HCT116 (cell line): ENCODE measurements at regions not wholly inside any gene's neighbourhood (a gene's known extent, or its start where the extent isn't known, plus 50 kb on each side); places are given as distances from the start of the nearest gene placed in this dataset.

ENCODE experiments used
- EGR1 ChIP-seq: IDR thresholded peaks from 2 replicates; pipeline ENCODE4 v1.6.1; 2012; ENCODE audit warnings: low read depth
- ELF1 ChIP-seq: IDR thresholded peaks from 2 replicates; pipeline ENCODE4 v1.6.1; 2012; ENCODE audit warnings: low read depth, borderline replicate concordance
- EZH2 ChIP-seq: fragments of 200-600 bp; sonication (generic); IDR thresholded peaks from 2 replicates; pipeline ENCODE4 v1.6.1; 2017; ENCODE audit warnings: antibody characterized with exemption, mixed run types
- FOSL1 ChIP-seq: IDR thresholded peaks from 2 replicates; pipeline ENCODE4 v1.6.1; 2012; ENCODE audit warnings: low read depth
- JUND ChIP-seq: IDR thresholded peaks from 2 replicates; pipeline ENCODE4 v1.6.1; 2012
- POLR2A ChIP-seq: IDR thresholded peaks from 2 replicates; pipeline ENCODE4 v1.7.0; 2011; ENCODE audit warnings: borderline replicate concordance; ENCODE audit not compliant: insufficient read depth, insufficient read length; ENCODE audit errors: extremely low read depth
- POLR2AphosphoS5 ChIP-seq: IDR thresholded peaks from 2 replicates; pipeline ENCODE4 v1.6.1; 2011; ENCODE audit warnings: mild to moderate bottlenecking, low read depth, low read length, moderate library complexity
- SIN3A ChIP-seq: IDR thresholded peaks from 2 replicates; pipeline ENCODE4 v1.6.1; 2012; ENCODE audit warnings: low read depth
- SP1 ChIP-seq: IDR thresholded peaks from 2 replicates; pipeline ENCODE4 v1.6.1; 2012; ENCODE audit warnings: low read depth
- SRF ChIP-seq: IDR thresholded peaks from 2 replicates; pipeline ENCODE4 v1.6.1; 2012; ENCODE audit warnings: low read depth
- TF ChIP-seq, protein P1 (sequence below): IDR thresholded peaks from 2 replicates; pipeline ENCODE4 v1.6.1; 2012
- TF ChIP-seq, protein P2 (sequence below), 3 experiments: fragments of 200-600 bp in 1 of 3; sonication (generic) in 1 of 3; IDR thresholded peaks in 2 of 3; conservative IDR thresholded peaks in 1 of 3; 2 replicates each; pipeline ENCODE4 v1.5.1; 2012 to 2017; ENCODE audit warnings: low read depth in 2 of 3, low read length in 2 of 3, antibody characterized with exemption in 1 of 3, borderline replicate concordance in 1 of 3, control low read depth in 1 of 3, mild to moderate bottlenecking in 1 of 3, mixed read lengths in 1 of 3, mixed run types in 1 of 3, moderate library complexity in 1 of 3; ENCODE audit not compliant: insufficient read depth in 1 of 3
- TF ChIP-seq, protein P3 (sequence below): IDR thresholded peaks from 2 replicates; pipeline ENCODE4 v1.6.1; 2012; ENCODE audit warnings: low read depth

DNA sequence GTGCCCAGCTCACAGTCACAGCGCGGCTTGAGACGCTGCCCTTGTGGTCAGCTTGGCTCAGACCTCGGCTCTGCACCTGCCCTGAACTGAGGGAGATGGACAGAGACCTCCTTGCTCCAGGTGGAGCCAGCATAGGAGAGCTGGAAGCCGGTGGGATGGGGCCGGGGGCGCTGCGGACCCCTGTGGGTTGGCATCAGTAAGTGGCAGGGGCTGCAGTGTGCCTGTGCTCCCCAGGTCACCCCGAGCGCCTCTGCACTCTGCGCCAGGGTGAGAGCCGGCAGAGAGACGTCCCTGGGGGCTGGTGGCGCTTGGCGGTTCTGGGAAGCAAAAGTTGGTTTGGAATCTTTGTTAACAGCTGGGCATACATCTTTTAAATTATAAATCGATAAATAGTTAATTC lies 105.6 kb upstream of the TTC34 start:
- TF ChIP-seq, protein P1, sequence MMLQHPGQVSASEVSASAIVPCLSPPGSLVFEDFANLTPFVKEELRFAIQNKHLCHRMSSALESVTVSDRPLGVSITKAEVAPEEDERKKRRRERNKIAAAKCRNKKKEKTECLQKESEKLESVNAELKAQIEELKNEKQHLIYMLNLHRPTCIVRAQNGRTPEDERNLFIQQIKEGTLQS: no peak
- TF ChIP-seq, protein P2, sequence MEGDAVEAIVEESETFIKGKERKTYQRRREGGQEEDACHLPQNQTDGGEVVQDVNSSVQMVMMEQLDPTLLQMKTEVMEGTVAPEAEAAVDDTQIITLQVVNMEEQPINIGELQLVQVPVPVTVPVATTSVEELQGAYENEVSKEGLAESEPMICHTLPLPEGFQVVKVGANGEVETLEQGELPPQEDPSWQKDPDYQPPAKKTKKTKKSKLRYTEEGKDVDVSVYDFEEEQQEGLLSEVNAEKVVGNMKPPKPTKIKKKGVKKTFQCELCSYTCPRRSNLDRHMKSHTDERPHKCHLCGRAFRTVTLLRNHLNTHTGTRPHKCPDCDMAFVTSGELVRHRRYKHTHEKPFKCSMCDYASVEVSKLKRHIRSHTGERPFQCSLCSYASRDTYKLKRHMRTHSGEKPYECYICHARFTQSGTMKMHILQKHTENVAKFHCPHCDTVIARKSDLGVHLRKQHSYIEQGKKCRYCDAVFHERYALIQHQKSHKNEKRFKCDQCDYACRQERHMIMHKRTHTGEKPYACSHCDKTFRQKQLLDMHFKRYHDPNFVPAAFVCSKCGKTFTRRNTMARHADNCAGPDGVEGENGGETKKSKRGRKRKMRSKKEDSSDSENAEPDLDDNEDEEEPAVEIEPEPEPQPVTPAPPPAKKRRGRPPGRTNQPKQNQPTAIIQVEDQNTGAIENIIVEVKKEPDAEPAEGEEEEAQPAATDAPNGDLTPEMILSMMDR (IDR thresholded peaks at IDR 0.05 in 2 of 3, conservative IDR thresholded peaks at IDR 0.05 in 1 of 3; ENCODE audit: borderline replicate concordance in 1 of 3, insufficient read depth in 1 of 3, low read depth in 2 of 3, low read length in 2 of 3): no peak
- TF ChIP-seq POLR2AphosphoS5: no peak
- TF ChIP-seq POLR2A: no peak
- TF ChIP-seq EZH2: no peak
- no peak for TF ChIP-seq EGR1
- TF ChIP-seq ELF1: no peak
- TF ChIP-seq, protein P3, sequence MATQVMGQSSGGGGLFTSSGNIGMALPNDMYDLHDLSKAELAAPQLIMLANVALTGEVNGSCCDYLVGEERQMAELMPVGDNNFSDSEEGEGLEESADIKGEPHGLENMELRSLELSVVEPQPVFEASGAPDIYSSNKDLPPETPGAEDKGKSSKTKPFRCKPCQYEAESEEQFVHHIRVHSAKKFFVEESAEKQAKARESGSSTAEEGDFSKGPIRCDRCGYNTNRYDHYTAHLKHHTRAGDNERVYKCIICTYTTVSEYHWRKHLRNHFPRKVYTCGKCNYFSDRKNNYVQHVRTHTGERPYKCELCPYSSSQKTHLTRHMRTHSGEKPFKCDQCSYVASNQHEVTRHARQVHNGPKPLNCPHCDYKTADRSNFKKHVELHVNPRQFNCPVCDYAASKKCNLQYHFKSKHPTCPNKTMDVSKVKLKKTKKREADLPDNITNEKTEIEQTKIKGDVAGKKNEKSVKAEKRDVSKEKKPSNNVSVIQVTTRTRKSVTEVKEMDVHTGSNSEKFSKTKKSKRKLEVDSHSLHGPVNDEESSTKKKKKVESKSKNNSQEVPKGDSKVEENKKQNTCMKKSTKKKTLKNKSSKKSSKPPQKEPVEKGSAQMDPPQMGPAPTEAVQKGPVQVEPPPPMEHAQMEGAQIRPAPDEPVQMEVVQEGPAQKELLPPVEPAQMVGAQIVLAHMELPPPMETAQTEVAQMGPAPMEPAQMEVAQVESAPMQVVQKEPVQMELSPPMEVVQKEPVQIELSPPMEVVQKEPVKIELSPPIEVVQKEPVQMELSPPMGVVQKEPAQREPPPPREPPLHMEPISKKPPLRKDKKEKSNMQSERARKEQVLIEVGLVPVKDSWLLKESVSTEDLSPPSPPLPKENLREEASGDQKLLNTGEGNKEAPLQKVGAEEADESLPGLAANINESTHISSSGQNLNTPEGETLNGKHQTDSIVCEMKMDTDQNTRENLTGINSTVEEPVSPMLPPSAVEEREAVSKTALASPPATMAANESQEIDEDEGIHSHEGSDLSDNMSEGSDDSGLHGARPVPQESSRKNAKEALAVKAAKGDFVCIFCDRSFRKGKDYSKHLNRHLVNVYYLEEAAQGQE: no peak
- no peak for TF ChIP-seq SRF
- TF ChIP-seq FOSL1: no peak
- no peak for TF ChIP-seq SP1
- TF ChIP-seq SIN3A: no peak
- TF ChIP-seq JUND: no peak
